ENCODE measurements at regions not wholly inside any gene's neighbourhood (a gene's known extent, or its start where the extent isn't known, plus 50 kb on each side); places are given as distances from the start of the nearest gene placed in this dataset.

- FAIRE-seq, result no peak
These were observed 102.3 kb upstream of the PFN2 start for GRCh38 chr3:150073031-150073430.

GRCh38 chr3:150072576-150072975, 101.9 kb upstream of the PFN2 start:
- no peak for DNase-seq (ENCODE audit: low spot score)
- FAIRE-seq, result no peak

More at GRCh38 chr3:150073031-150073430, 102.3 kb upstream of the PFN2 start:
- DNase-seq (ENCODE audit: low spot score), result no peak

- FAIRE-seq, result no peak
- DNase-seq (ENCODE audit: low spot score), result no peak
These were observed 99.6 kb upstream of the PFN2 start for GRCh38 chr3:150070271-150070670.

GRCh38 chr3:150069633-150070032, 98.9 kb upstream of the PFN2 start:
- no peak for DNase-seq (ENCODE audit: low spot score)
- no peak for FAIRE-seq

- FAIRE-seq, result no peak
- no peak for DNase-seq (ENCODE audit: low spot score)
These were observed 98.4 kb upstream of the PFN2 start for GRCh38 chr3:150069154-150069527.

GRCh38 chr3:150068440-150069153, 97.9 kb upstream of the PFN2 start:
- DNase-seq (ENCODE audit: low spot score) (no peak), FAIRE-seq (no peak)

- FAIRE-seq (no peak), DNase-seq (ENCODE audit: low spot score) (no peak)
These were observed 96.9 kb upstream of the PFN2 start for GRCh38 chr3:150067561-150067960.

- FAIRE-seq (no peak), DNase-seq (ENCODE audit: low spot score) (no peak)
These were observed 94.3 kb upstream of the PFN2 start for GRCh38 chr3:150064971-150065370.

GRCh38 chr3:150063237-150063636, 92.5 kb upstream of the PFN2 start:
- FAIRE-seq, result no peak
- no peak for DNase-seq (ENCODE audit: low spot score)

- no peak for FAIRE-seq
- DNase-seq (ENCODE audit: low spot score), result no peak
These were observed 91.8 kb upstream of the PFN2 start for GRCh38 chr3:150062492-150062891.

GRCh38 chr3:150061288-150062024, 90.8 kb upstream of the PFN2 start:
- FAIRE-seq (no peak), DNase-seq (ENCODE audit: low spot score) (no peak)

- DNase-seq (ENCODE audit: low spot score) (no peak), FAIRE-seq (no peak)
These were observed 89.0 kb upstream of the PFN2 start for GRCh38 chr3:150059729-150060128.

GRCh38 chr3:150059241-150059640, 88.5 kb upstream of the PFN2 start:
- no peak for FAIRE-seq

GRCh38 chr3:150057227-150057626, 86.5 kb upstream of the PFN2 start:
- FAIRE-seq (no peak), DNase-seq (ENCODE audit: low spot score) (no peak)

More at GRCh38 chr3:150059241-150059640, 88.5 kb upstream of the PFN2 start:
- no peak for DNase-seq (ENCODE audit: low spot score)

- DNase-seq (ENCODE audit: low spot score), result no peak
- FAIRE-seq, result no peak
These were observed 84.6 kb upstream of the PFN2 start for GRCh38 chr3:150055332-150055731.

GRCh38 chr3:150054635-150055034, 83.9 kb upstream of the PFN2 start:
- FAIRE-seq (no peak), DNase-seq (ENCODE audit: low spot score) (no peak)

- no peak for FAIRE-seq
- no peak for DNase-seq (ENCODE audit: low spot score)
These were observed 79.8 kb upstream of the PFN2 start for GRCh38 chr3:150050510-150050909.

GRCh38 chr3:150049317-150049716, 78.6 kb upstream of the PFN2 start:
- FAIRE-seq (no peak), DNase-seq (ENCODE audit: low spot score) (no peak)

- no peak for DNase-seq (ENCODE audit: low spot score)
- FAIRE-seq, result no peak
These were observed 71.2 kb upstream of the PFN2 start for GRCh38 chr3:150041877-150042276.

- no peak for DNase-seq (ENCODE audit: low spot score)
- FAIRE-seq, result no peak
These were observed 69.4 kb upstream of the PFN2 start for GRCh38 chr3:150040097-150040496.

- DNase-seq (ENCODE audit: low spot score) (no peak), FAIRE-seq (no peak)
These were observed 68.1 kb upstream of the PFN2 start for GRCh38 chr3:150038830-150039229.

- DNase-seq (ENCODE audit: low spot score) (no peak), FAIRE-seq (no peak)
These were observed 66.1 kb upstream of the PFN2 start for GRCh38 chr3:150036780-150037179.

All from RCC 7860 (cell line).